ENCODE measurements at regions not wholly inside any gene's neighbourhood (a gene's known extent, or its start where the extent isn't known, plus 50 kb on each side); places are given as distances from the start of the nearest gene placed in this dataset.

- H3K27me3 Mint-ChIP-seq (ENCODE audit: insufficient read depth, unreplicated experiment): no peaks in the 10 kb centered on the region
- no peaks in the 10 kb centered on the region for H3K36me3 Mint-ChIP-seq (ENCODE audit: insufficient read depth, unreplicated experiment)
- no peak for DNase-seq (ENCODE audit: unreplicated experiment)
- no peak overlapping the region for H3K4me3 Mint-ChIP-seq (ENCODE audit: unreplicated experiment)
- BruUV-seq (replicated peaks): no TSS peak
- no peak for TF ChIP-seq CTCF (IDR thresholded peaks at IDR 0.05; ENCODE audit: unreplicated experiment)
- no peaks in the 10 kb centered on the region for H3K9me3 Mint-ChIP-seq (ENCODE audit: unreplicated experiment)
- POLR2A ChIA-PET: no interaction called here
- CTCF ChIA-PET: interaction anchor here (0.5 kb wide), 1 partner anchor 48 kb away, joined by 3 read pairs; no protein-coding TSS in a partner anchor
- intact Hi-C loops (cut with micrococcal nuclease): no loop called here
- H3K4me1 Mint-ChIP-seq (ENCODE audit: insufficient read depth, unreplicated experiment): no peaks in the 10 kb centered on the region
- no peak overlapping the region for H3K27ac Mint-ChIP-seq (ENCODE audit: low read depth, unreplicated experiment)
These were observed 79.6 kb downstream of the ANXA2R start for GRCh38 chr5:42960506-42960905.

- POLR2A ChIA-PET: no interaction called here
- H3K27ac Mint-ChIP-seq (ENCODE audit: low read depth, unreplicated experiment): no peak overlapping the region
These were observed 83.6 kb downstream of the ANXA2R start for GRCh38 chr5:42956551-42956950.

GRCh38 chr5:42953041-42953440 is 87.1 kb downstream of the ANXA2R start:
- H3K9me3 Mint-ChIP-seq (ENCODE audit: unreplicated experiment): peaks cover 6% of the 10 kb centered on the region
- DNase-seq (ENCODE audit: unreplicated experiment): no peak
- ChIA-PET CTCF (interaction anchor here (0.6 to 1.0 kb wide), 3 partner anchors 26 to 44 kb away, joined by 3 to 4 read pairs (median 3); no protein-coding TSS in a partner anchor), POLR2A (interaction anchor here (0.6 kb wide), 1 partner anchor 460 kb away, joined by 3 read pairs; no protein-coding TSS in a partner anchor)
- H3K36me3 Mint-ChIP-seq (ENCODE audit: insufficient read depth, unreplicated experiment): peaks cover 4% of the 10 kb centered on the region
- BruUV-seq (replicated peaks): no TSS peak
- H3K27me3 Mint-ChIP-seq (ENCODE audit: insufficient read depth, unreplicated experiment): no peaks in the 10 kb centered on the region
- intact Hi-C loops (cut with micrococcal nuclease): no loop called here
- H3K4me3 Mint-ChIP-seq (ENCODE audit: unreplicated experiment): no peak overlapping the region
- no peak overlapping the region for H3K27ac Mint-ChIP-seq (ENCODE audit: low read depth, unreplicated experiment)
- TF ChIP-seq CTCF (IDR thresholded peaks at IDR 0.05; ENCODE audit: unreplicated experiment): no peak
- no peaks in the 10 kb centered on the region for H3K4me1 Mint-ChIP-seq (ENCODE audit: insufficient read depth, unreplicated experiment)

More at GRCh38 chr5:42956551-42956950, 83.6 kb downstream of the ANXA2R start:
- Mint-ChIP-seq H3K4me1 (ENCODE audit: insufficient read depth, unreplicated experiment) (no peaks in the 10 kb centered on the region), H3K4me3 (ENCODE audit: unreplicated experiment) (no peak overlapping the region), H3K27me3 (ENCODE audit: insufficient read depth, unreplicated experiment) (no peaks in the 10 kb centered on the region), H3K9me3 (ENCODE audit: unreplicated experiment) (peaks cover 6% of the 10 kb centered on the region), H3K36me3 (ENCODE audit: insufficient read depth, unreplicated experiment) (peaks cover 4% of the 10 kb centered on the region)
- TF ChIP-seq CTCF (IDR thresholded peaks at IDR 0.05; ENCODE audit: unreplicated experiment): no peak
- CTCF ChIA-PET: no interaction called here
- intact Hi-C loops (cut with micrococcal nuclease): no loop called here
- BruUV-seq (replicated peaks): no TSS peak
- DNase-seq (ENCODE audit: unreplicated experiment): no peak

- ChIA-PET POLR2A (interaction anchor here (0.6 kb wide), 1 partner anchor 459 kb away, joined by 3 read pairs; no protein-coding TSS in a partner anchor), CTCF (interaction anchor here (0.7 kb wide), 1 partner anchor 42 kb away, joined by 4 read pairs; no protein-coding TSS in a partner anchor)
- Mint-ChIP-seq H3K9me3 (ENCODE audit: unreplicated experiment) (peaks cover 6% of the 10 kb centered on the region), H3K4me3 (ENCODE audit: unreplicated experiment) (no peak overlapping the region), H3K27me3 (ENCODE audit: insufficient read depth, unreplicated experiment) (no peaks in the 10 kb centered on the region), H3K36me3 (ENCODE audit: insufficient read depth, unreplicated experiment) (peaks cover 4% of the 10 kb centered on the region), H3K4me1 (ENCODE audit: insufficient read depth, unreplicated experiment) (no peaks in the 10 kb centered on the region), H3K27ac (ENCODE audit: low read depth, unreplicated experiment) (no peak overlapping the region)
- intact Hi-C loops (cut with micrococcal nuclease): no loop called here
- no TSS peak for BruUV-seq (replicated peaks)
- TF ChIP-seq CTCF (IDR thresholded peaks at IDR 0.05; ENCODE audit: unreplicated experiment): no peak
- DNase-seq (ENCODE audit: unreplicated experiment): no peak
These were observed 87.5 kb downstream of the ANXA2R start for GRCh38 chr5:42952578-42952974.
